G401.6 (cell line): ENCODE measurements at regions not wholly inside any gene's neighbourhood (a gene's known extent, or its start where the extent isn't known, plus 50 kb on each side); places are given as distances from the start of the nearest gene placed in this dataset.

Experiments used
- FAIRE-seq: peaks from 2 replicates; lab custom pipeline; 2012; peaks lifted over from hg19 to GRCh38; lab: Jason Lieb, UNC

DNA sequence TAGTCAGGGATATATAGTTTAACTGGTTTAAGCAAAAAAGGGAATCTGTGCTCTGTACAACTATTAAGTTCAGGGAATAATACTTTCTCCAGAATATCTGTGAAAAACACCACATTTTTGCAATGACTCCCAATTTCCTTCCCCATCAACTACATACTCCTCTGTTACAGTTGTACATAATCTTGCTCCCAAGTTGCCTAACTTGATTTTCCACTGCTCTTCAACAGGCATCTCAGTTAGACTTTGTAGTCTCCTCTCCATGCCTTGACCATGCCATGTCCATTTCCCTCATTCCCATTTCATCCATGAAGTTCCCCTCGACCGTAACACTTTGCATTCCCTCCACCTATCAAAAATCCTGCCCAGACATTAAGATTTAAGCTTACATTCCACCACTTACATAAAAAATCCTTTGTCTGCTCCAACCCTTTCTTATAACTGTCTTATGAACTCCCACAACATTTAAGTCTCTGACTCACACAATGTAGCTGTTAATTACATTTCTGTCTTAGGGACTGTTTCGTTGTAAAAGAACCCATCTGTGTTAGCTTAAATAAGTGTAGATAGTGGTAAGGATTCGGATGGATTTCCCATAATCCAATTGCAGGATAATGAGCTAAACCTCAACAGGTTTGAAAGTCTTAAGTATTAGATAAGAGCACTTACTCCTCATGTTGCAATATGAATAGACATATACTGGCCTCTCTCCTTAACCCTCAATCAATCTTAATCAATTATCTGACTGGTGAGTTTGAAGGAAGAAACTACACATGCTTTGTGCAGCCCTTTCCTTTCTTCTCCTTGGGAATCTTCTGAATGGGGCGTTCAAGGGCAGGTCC, 156.5 kb downstream of the PAWR start:
- peak; percentile 37 for FAIRE-seq

DNA sequence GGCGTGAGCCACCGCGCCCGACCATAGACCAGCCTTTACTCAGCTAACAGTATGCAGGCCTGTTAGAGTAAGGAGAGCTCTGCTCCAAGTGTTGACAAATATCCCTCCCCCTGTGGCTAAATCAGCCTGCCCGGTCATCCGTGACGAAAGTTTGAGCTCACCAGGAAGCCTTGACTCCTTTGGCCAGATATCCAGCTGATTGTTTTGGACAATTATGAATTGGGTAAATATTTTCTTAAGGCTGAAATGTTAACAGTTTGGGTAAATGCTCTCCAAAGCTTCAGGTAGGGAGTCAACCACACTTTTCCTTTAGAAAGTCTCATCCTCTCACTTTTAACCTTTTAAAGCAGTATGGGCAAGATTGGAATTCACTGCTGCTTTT, 157.9 kb downstream of the PAWR start:
- no peak for FAIRE-seq

DNA sequence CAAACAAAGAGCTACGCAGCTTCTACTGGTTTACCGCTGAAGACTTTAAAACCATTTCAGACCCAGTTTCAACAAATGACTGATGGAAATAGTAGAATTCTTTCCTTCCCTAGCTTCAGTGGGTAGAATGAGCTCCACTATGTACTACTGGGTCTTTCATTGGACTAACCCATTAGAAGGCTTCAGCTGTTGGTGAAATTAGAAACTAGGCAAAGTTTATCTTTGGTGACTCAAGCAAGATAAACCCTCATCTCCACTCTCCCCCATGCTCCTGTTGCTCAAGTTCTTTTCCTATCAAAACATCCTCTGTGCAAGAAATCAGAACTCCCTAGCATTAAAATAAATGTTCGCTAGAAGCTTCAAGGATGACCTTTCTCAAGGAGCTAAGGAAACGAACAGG, 159.2 kb downstream of the PAWR start:
- FAIRE-seq: no peak

DNA sequence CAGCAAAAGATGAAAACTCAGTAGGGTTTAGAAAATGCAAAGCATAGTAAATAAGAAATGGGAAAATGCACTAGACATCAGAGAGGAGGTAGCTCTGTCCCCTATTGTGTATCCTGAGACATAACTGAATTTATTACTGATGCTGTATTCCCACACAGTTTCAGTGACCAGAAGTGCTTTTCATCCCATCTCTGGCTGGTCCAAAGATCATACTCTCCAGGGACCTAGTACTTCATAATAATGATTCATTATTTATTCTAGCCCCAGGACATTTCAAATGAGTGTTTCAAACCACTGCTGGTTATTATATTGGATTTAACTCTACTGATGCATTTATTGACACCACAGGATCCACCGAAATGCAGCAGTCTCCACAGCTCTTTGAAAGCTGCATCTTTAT, 163.3 kb downstream of the PAWR start:
- no peak for FAIRE-seq

DNA sequence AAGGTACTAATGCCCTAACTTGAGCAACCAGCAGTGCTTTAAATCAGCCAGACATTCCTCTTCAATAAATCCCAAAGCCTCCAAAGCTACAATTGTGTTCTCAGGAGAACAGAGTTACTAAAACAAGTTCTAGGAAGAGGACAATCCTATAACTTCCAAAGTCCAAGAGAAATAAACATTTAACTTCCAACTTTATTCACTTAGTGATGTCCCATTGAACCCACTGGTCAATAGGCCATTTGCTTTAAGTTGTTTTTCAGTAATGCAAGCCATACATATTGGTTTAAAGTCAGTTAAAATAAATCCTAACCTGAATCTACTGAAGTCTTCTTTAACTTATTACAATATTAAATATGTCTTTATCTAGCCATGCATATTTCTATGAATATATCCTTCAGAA, 165.4 kb downstream of the PAWR start:
- FAIRE-seq: no peak

DNA sequence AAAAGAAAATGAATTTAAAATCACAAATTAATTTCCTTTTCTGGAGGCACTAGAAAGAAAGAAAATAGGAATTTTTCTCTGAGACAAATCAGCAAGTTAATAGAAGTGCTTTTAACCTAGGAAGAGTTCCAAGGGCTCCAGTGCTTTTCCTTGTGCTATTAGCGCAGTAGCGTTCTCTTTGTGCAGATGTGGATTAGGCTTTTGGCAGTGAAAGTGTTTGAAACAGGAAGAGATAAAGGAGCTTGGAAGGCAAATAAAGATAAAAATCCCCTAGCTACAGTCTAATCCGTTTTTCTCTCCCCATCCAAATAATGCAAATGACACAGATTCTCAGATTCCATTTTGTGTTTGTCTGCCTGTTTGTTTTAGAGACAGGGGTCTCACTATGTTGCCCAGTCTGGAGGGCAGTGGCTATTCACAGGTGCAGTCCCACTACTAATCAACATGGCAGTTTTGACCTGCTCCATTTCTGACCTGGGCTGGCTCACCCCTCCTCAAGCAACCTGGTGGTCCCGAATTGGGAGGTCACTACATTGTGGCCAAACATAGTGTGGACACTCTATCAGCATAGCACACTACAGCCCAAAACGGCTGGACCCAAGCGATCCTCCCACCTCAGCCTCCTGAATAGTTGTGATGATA, 166.1 kb downstream of the PAWR start:
- no peak for FAIRE-seq

DNA sequence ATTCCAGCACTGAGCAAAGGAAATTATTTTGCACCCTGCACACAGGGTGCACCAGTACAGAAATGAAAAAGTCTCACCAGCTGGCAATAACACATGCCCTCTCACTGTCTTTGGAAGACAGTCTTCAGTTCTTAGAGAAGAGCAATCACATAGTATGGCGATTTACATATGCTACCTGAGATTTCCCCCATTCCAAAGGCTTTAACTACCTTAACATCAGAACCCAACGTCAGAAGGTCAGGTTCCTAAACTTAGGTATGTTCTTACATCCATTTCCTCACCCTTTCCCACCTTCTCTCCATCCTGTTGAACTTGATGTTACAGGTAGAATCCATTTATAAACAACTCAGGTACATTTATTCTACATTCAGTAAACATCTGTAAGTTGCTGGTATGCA, 167.8 kb downstream of the PAWR start:
- no peak for FAIRE-seq

DNA sequence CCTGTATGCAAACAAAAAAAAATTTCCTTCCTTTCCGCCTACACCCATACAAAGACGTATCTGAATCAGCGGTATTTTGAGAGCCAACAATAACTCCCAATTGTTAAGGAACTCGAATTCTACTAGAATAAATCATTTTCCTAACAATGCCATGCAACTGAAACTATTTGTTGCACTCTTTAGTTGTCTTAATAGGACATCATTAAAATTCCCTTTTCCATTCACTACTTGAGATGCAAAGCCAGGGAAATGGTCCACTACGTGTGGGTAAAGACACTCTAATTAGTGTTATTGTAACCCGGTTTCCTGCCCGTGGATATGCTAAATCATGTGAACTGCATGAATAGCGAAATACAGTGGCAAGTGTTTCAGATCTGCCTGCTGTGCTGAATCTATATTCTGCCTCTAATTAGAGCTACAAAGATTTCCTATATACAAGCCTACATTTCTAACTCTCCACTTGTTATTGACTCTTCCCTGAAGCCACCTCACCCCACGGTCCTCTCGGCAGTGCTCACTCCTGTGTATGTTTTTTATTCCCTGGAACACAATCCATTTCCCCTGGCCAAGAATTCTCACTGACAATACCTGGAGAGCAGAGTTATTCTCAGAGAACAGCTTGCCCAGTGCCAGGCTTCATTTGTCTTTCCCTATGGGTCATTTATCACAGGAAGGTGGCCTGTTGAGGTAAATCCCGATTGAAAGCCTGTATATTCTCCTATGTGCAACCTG, 168.3 kb downstream of the PAWR start:
- no peak for FAIRE-seq

DNA sequence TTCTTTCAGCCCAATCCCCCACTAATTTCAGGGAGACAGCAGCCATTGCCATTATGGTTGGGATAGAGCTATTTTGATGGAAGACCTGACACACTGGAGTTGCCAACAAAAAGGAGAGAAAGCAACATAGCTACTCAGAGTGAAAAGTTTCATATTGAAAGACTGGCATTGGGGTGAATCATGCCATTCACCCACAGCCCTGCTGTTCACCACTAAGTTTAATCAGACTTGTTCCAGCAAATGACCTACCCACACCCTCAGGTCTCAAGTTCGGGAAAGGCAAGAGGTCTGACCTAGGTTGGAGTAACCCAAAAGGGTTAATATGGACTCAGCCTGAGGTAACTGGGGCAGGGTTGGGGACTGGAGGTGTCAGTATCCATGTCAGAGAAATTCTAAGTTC, 169.2 kb downstream of the PAWR start:
- no peak for FAIRE-seq

DNA sequence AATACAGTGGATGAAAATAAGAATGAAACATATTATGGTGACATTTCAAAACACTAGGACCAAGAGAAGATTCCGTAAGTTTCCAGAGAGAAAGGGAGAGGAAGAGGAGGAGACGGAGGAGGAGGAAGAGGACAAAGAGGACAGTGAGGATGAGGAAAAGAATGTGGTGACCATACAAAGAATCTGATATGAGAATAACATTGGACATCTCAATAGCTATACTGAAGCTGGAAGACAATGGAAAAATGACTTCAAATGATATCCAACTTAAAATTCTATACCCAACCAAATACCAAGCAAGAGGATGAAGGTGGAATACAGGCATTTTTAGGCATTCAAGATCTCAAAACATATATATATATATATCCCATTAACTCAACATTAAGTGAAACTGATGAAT, 173.4 kb downstream of the PAWR start:
- FAIRE-seq: no peak

DNA sequence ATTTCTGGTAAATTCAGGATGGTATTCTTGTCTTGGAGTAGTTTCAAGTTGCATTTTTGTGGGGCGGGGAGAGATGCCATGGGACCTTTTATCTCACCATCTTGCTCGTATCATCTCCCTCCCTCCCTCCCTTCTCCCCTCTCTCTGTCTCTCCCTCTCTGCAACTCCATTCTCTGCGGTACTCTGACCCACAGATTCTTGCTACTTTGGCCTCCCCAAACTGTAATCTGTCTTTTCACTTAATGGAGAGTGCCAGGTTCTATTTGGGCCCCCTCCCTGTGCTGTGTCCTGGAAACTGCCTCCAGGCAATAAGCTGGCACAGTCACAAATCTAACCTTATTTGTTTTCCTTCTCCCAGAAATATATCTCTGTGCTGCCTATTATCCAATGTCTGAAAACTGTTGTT, 175.2 kb downstream of the PAWR start:
- FAIRE-seq: no peak

DNA sequence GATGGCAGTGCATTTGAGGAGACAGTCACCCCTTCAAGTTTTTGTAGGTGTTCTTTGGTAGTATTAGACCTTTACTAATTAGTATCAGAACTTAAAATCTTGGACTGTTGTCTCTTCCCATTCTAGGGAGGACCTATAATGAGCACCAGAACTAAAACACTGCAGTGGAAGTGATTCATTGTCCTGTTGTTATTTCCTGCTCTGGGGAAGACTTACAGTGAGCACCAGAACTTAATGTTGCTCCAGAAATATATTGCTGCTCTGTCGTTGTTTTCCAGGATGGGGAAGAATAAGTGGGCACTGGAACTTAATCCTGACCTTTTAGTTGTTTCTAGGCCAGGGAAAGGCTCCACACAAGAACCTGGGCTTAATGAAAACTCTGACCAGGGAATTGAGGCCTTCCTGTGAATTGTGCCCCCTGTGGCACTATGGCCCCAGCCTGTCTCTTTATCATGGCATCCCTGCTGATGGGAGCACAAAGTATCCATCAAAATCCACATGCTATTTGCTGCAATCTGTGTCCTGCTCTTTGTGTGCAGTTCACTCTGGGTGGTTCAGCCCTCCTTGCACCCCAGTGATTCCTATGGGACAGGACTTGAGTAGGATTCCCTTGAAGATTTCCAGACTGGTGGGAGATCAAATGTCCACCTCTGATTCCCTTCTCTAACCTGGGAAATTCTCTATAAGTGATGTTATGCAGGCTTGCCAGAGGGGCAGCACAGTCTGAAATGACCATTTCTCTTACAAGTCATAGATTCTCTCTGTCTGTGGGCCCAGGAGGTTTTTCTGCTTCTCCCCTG, 175.8 kb downstream of the PAWR start:
- FAIRE-seq: no peak

DNA sequence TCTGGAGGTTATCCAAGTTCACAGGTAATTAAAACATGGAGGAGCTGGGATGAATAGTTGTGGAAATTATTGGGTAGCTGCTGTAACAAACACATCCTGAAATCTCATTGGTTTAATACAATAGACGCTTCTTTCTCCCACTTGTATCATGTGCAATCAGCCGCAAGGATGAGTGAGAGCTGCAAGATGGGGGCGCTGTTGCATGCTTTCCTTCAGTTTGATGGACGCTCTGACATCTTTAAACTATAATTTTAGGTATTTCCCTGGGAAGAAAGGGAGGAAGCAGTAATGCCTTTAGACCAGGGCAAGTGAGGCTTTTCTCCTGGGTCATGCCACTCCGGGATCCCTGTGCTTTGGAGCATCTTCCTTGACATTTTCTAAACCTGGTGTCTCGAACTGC, 178.7 kb downstream of the PAWR start:
- peak; percentile 60 for FAIRE-seq

DNA sequence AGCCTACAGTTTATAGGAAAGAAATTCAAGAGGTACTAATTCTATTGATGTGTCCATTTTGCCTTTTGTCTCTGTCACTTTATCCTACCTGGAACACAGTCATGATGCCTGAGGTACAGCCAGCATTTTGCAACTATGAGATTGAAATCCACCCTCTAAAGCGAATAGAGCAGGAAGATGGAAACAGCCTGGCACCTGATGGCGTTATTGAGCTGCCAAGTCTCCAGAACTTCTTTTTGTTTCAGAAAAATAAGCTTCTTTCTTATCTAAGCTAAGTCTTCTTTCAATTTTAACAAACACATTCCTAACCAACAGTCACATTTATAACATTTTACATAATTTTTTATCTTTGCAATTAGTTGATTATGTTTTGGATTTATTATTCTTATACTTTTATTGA, 182.1 kb downstream of the PAWR start:
- no peak for FAIRE-seq
